ENCODE measurements at regions not wholly inside any gene's neighbourhood (a gene's known extent, or its start where the extent isn't known, plus 50 kb on each side); places are given as distances from the start of the nearest gene placed in this dataset.

GRCh38 chr19:7419153-7419552 lies 69.7 kb downstream of the PEX11G start:
- TF ChIP-seq CTCF (IDR thresholded peaks at IDR 0.05; ENCODE audit: low read depth, low read length) (no peak), EZH2phosphoT487 (IDR thresholded peaks at IDR 0.05; ENCODE audit: low read depth) (no peak)

Data from OCI-LY3 (cell line).